AG04450 (cell line): ENCODE measurements at regions not wholly inside any gene's neighbourhood (a gene's known extent, or its start where the extent isn't known, plus 50 kb on each side); places are given as distances from the start of the nearest gene placed in this dataset.

Experiments used
- CTCF ChIA-PET: fragments of 300-600, 350-600 bp; formaldehyde crosslinking; extraction: SDS; loops from one replicate; lab custom pipeline; 2022; ENCODE audit warnings: antibody characterized with exemption, inconsistent platforms; lab: Charles Lee
- POLR2A ChIA-PET: fragments of 350-600 bp; formaldehyde crosslinking; extraction: SDS; loops from one replicate; lab custom pipeline; 2021; ENCODE audit warnings: antibody characterized with exemption, inconsistent platforms; lab: Yijun Ruan, JAX
- DNase-seq: peaks from one replicate; pipeline ENCODE4 v3.0.0-alpha.2; 2011; ENCODE audit warnings: low read depth, low spot score
- H3K27ac ChIP-seq: one replicate; pipeline ENCODE4 v1.5.1; 2012; ENCODE audit warnings: low read depth, low read length, control low read depth
- H3K27me3 ChIP-seq: one replicate; pipeline ENCODE4 v1.6.0; 2012; ENCODE audit warnings: low read length; ENCODE audit not compliant: control insufficient read depth, insufficient read depth
- H3K4me3 ChIP-seq: 2 replicates; pipeline ENCODE4 v1.5.1; 2011; ENCODE audit warnings: mild to moderate bottlenecking, low read depth, low read length, control low read depth
- H3K9me3 ChIP-seq: 2 replicates; pipeline ENCODE4 v1.5.1; 2012; ENCODE audit warnings: low read length; ENCODE audit not compliant: control insufficient read depth, insufficient read depth
- CTCF ChIP-seq: IDR thresholded peaks from 2 replicates; pipeline ENCODE4 v1.5.1; 2011; ENCODE audit warnings: low read depth, low read length, control low read depth, inconsistent platforms

- no peak for TF ChIP-seq CTCF
- Histone ChIP-seq H3K4me3 (no peak overlapping the region), H3K27ac (no peak overlapping the region), H3K9me3 (no peaks in the 10 kb centered on the region), H3K27me3 (no peaks in the 10 kb centered on the region)
- ChIA-PET POLR2A (interaction anchor here (0.6 kb wide), 1 partner anchor 89 kb away, joined by 3 read pairs; no protein-coding TSS in a partner anchor), CTCF (no interaction called here)
- no peak for DNase-seq
Observed at GRCh38 chr12:107352347-107353081, 259.2 kb upstream of the CRY1 start.

GRCh38 chr12:107353312-107353711 is 260.0 kb upstream of the CRY1 start:
- POLR2A ChIA-PET, result no interaction called here
- TF ChIP-seq CTCF, result no peak
- Histone ChIP-seq H3K27me3 (no peaks in the 10 kb centered on the region), H3K27ac (no peak overlapping the region), H3K9me3 (no peaks in the 10 kb centered on the region), H3K4me3 (no peak overlapping the region)
- CTCF ChIA-PET, result no interaction called here
- no peak for DNase-seq

GRCh38 chr12:107355004-107355565 is 261.7 kb upstream of the CRY1 start:
- ChIA-PET POLR2A (interaction anchor here (0.6 kb wide), 1 partner anchor 536 kb away, joined by 3 read pairs; no protein-coding TSS in a partner anchor), CTCF (interaction anchor here (0.8 to 1.5 kb wide), 2 partner anchors 223 to 252 kb away, joined by 3 to 5 read pairs; no protein-coding TSS in a partner anchor)

GRCh38 chr12:107355612-107356011 is 262.3 kb upstream of the CRY1 start:
- ChIA-PET CTCF (interaction anchor here (0.8 to 2.2 kb wide), 4 partner anchors 32 to 252 kb away, joined by 3 to 16 read pairs (median 6); no protein-coding TSS in a partner anchor), POLR2A (no interaction called here)
- no peak for TF ChIP-seq CTCF

More at GRCh38 chr12:107355004-107355565, 261.7 kb upstream of the CRY1 start:
- H3K4me3 ChIP-seq, result no peak overlapping the region
- DNase-seq, result no peak
- H3K9me3 ChIP-seq, result no peaks in the 10 kb centered on the region
- no peaks in the 10 kb centered on the region for H3K27me3 ChIP-seq
- TF ChIP-seq CTCF, result no peak
- no peak overlapping the region for H3K27ac ChIP-seq

More at GRCh38 chr12:107355612-107356011, 262.3 kb upstream of the CRY1 start:
- Histone ChIP-seq H3K9me3 (no peaks in the 10 kb centered on the region), H3K27me3 (no peaks in the 10 kb centered on the region), H3K27ac (no peak overlapping the region), H3K4me3 (no peak overlapping the region)
- no peak for DNase-seq
